HG03439 (cell line): ENCODE measurements at regions not wholly inside any gene's neighbourhood (a gene's known extent, or its start where the extent isn't known, plus 50 kb on each side); places are given as distances from the start of the nearest gene placed in this dataset.

Experiments
- ATAC-seq: cut with Tn5 transposase; IDR thresholded peaks from one replicate; pipeline ENCODE4 v1.9.1; 2021; ENCODE audit warnings: mild to moderate bottlenecking, moderate library complexity; ENCODE audit not compliant: unreplicated experiment

- no peak for ATAC-seq
These were observed 186.2 kb upstream of the C1orf174 start for GRCh38 chr1:4086085-4086850.

DNA sequence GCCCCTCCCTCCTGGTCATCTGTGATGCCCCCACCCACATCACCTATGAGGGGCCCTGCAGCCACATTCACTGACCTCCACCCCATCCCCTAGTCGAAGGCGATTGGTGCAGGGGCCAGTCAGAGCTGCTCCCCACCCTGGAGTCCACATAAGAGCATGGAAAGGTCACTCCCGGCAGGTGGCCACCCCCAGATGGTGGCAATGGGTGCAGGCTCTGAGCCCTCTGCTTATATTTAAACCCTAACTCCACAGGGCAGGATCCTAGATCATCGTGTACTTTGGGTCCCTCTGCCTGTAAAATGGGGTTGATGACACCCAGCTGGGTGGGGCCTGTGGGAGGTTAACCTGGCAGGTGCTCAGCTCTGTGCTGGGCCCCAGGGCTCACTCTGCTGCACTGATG is 186.8 kb upstream of the C1orf174 start:
- no peak for ATAC-seq

- ATAC-seq = no peak
These were observed 187.7 kb upstream of the C1orf174 start for GRCh38 chr1:4087530-4088420.

- ATAC-seq = no peak
These were observed 188.6 kb upstream of the C1orf174 start for GRCh38 chr1:4088676-4089075.

DNA sequence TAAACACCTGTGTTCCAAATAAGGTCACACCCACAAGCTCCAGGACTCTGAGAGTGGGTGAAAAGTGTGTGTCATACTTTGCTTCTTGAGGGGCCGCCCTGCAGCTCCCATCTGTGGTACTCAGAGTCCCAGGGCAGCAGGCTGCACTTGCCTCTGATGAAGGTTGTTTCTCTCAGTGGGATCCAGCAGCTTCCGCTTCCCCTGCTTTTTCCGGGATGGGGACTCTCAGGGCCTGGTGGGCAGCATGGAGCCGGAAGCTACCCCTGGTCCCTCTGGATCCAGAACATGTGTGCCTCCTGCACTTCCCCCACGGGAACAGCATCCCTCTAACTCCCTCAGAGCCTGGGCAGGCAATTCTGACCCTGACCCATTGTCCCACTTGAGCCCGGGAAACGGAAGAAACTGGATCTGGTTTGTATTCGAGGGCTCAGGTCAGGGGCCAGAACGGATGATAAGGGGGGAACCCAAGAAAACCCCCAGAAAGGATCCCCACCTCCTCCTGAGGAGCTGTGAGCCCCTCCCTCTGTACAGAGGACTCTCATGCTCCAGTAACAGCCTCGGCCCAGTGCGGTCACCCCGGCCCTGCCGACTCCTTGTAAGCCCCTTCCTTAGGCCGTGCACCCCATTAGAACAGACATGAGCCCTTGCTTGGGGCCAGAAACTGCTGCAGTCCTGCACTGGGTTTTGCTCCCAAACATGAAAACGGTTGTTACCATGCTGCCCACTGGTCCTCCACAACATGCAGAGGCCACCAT is 189.5 kb upstream of the C1orf174 start:
- no peak for ATAC-seq

GRCh38 chr1:4090556-4090955 is 190.5 kb upstream of the C1orf174 start:
- no peak for ATAC-seq

DNA sequence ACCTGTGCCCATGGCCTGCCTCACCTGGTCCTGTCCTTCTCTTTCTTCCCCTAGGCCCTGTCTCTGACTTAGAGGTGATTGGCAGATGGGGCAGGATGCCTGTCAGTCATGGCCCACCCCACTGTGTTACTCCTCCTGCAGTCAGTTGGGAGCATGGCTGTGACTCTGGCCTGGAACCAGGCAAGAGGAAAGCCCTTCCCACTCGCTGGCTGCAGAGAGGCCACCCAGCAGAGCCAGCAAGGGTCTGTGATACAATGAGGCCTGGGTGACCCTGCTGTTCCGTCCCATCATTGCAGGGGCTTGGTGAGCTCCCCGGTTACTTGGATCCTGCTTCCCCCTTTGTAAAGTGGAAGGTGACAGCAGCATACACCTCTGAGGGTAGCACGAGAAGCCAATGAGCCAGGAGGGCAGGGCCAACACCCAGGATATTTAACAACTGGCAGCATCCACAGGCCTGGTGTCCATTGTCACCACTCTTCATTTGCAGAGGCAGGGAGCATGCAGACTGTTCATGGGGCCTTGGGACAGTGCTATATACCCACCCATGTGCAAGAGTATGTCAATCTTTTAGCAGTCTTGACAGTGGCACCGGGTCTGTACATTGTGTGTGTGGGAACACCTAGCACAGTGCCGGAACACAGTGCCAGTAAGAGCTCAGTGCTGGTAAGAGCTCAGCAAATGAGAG is 191.0 kb upstream of the C1orf174 start:
- no peak for ATAC-seq

GRCh38 chr1:4091996-4092395 is 191.9 kb upstream of the C1orf174 start:
- ATAC-seq = no peak

- no peak for ATAC-seq
These were observed 193.9 kb upstream of the C1orf174 start for GRCh38 chr1:4093856-4094565.

DNA sequence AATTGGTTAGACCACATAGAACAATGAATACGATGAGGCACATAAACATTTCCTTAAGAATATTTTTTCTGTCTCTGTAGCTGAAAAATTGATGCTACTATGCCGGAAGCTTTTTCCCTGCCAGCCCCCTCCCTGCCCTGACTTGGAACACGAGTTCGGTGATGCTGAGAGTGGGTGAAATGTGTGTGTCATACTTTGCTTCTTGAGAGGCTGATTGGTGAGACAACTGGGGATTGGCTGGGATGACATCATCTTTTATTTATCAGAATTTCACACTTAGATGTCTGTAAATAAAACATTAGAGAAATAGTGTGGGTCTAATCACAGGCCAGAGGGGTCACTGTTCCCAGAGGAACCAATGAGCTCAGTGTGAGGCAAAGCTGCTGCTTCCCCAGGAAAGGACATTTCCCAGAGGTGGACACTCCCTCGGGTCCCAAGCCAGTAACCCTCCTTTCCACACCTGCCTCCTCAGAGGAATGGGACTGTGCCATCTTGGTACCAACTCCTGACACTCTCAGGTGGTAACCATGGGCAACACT is 195.4 kb upstream of the C1orf174 start:
- ATAC-seq = no peak

GRCh38 chr1:4101459-4102161 is 201.5 kb upstream of the C1orf174 start:
- ATAC-seq = no peak

- ATAC-seq = no peak
These were observed 205.3 kb upstream of the C1orf174 start for GRCh38 chr1:4105300-4105880.

GRCh38 chr1:4106731-4107130 is 206.7 kb upstream of the C1orf174 start:
- ATAC-seq = no peak

GRCh38 chr1:4107291-4107690 is 207.2 kb upstream of the C1orf174 start:
- no peak for ATAC-seq

DNA sequence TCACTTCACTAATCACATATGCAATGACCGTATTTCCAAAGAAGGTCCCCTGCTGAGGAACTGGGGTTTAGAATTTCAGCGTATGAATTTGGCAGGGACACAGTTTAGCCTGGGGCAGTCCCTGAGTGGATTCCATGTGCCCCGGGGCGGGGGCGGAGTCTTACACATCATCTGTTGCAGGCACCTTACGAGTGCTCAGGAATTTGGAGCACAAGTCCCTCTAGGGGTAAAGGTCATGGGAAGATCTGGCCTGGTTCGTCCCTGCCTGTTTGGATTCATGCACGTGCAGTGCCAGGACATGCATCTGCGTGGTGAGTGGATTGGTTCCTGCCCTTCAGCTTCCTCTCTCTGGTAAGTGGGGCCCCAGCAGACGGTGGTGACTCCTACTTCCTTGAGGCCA is 208.3 kb upstream of the C1orf174 start:
- no peak for ATAC-seq

DNA sequence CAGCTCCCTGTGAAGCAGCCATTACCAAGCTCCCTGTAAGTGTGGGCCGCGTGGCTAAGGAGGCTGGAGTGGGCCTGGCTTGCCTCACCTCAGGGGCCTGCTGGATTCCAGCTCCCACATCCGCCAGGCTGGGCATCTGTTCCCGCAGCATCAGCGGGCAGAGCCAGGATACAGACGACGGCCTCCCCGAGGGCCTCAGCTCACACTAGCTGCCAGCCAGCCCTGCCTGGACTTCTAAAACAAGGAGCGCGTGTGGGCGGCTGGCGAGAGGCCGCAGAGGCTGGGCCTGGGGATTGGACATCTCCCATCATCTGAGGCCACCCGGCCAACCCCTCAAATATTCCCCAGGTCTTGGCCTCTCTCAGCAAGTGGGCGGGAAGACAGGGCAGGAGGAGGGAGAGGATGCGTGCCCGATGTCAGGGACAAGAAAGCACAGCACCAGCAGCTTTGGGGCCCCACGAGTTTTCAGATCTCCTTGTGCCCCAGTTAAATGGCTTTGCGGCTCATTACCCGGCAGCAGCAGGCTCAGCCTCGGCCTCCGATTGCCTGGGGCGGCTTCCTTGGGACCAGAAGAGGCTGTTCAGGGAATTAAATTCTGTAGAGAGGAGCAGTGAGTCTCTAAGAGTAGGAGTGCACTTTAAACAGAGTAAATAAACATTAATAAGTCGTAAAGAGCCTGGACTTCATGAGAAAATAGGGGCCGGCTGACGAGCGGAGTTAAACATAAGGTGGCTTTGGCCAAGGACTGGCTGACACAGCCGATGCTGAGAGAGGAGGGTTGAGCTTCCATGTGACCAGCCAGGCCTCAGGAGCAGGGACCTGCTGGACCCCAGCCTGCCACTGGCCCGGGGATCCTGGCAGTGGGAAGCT is 208.9 kb upstream of the C1orf174 start:
- no peak for ATAC-seq

- no peak for ATAC-seq
These were observed 209.5 kb upstream of the C1orf174 start for GRCh38 chr1:4109628-4109940.

DNA sequence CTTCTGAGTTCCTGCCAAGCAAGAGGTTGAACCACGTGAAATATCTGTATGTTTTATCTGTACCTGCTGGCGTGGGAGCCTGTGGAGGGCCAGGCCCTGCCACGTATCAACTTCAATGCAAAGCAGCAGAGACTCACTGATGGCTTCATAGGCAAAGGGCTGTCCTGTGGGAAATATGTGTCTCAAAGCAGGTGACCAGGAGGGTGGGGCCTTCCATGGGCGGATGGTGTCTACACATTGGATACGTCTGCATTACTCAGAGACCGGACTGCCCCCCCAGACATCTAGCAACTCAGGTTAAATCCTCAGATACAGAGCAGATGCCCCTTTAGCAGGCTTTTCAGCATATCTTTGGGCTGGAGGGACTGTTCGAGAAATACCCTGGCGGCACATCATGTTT is 210.8 kb upstream of the C1orf174 start:
- no peak for ATAC-seq
